Breast epithelium (tissue), 3 donors: ENCODE measurements at regions not wholly inside any gene's neighbourhood (a gene's known extent, or its start where the extent isn't known, plus 50 kb on each side); places are given as distances from the start of the nearest gene placed in this dataset.
A peak's percentile ranks its signal among the peaks of the same experiment; 100 is the strongest.

Experiments used
- CTCF ChIP-seq, 3 donors: fragments of 450-650 bp; IDR thresholded peaks; one replicate each; pipeline ENCODE4 v1.5.1; 2016 to 2017; ENCODE audit warnings: antibody characterized with exemption in 3 of 3, mild to moderate bottlenecking in 3 of 3, moderate library complexity in 3 of 3
- POLR2A ChIP-seq: fragments of 450-650 bp; IDR thresholded peaks from one replicate; pipeline ENCODE4 v1.6.1; 2016; ENCODE audit warnings: antibody characterized with exemption, mild to moderate bottlenecking, moderate library complexity
- POLR2AphosphoS5 ChIP-seq, 3 donors: sonication (generic); formaldehyde crosslinking; IDR thresholded peaks; one replicate each; pipeline ENCODE4 v1.6.1; 2017; ENCODE audit warnings: antibody characterized with exemption in 3 of 3

- TF ChIP-seq CTCF (IDR thresholded peaks at IDR 0.05) = peak; percentile 84 to 90 (median 89)
- TF ChIP-seq POLR2A = no peak
- TF ChIP-seq POLR2AphosphoS5 (IDR thresholded peaks at IDR 0.05) = no peak
Measured at GRCh38 chr16:82263521-82264143, 93.6 kb upstream of the MPHOSPH6 start.
